Thyroid gland (tissue), 4 donors: ENCODE measurements at regions not wholly inside any gene's neighbourhood (a gene's known extent, or its start where the extent isn't known, plus 50 kb on each side); places are given as distances from the start of the nearest gene placed in this dataset.
"Not testable (repeated sequence)": the region's sequence is repeated elsewhere in the genome, so short reads cannot be mapped to it uniquely, and the experiment has no call there.

Source experiments
- POLR2A ChIP-seq, 2 donors: fragments of 450-650 bp; IDR thresholded peaks; one replicate each; pipeline ENCODE4 v1.6.1; 2017; ENCODE audit warnings: antibody characterized with exemption in 2 of 2, mild to moderate bottlenecking in 2 of 2, moderate library complexity in 1 of 2
- TF ChIP-seq, protein P1 (sequence below), 6 experiments: fragments of 200-600 bp in 3 of 6; fragments of 450-650 bp in 3 of 6; sonication (generic) in 3 of 6; IDR thresholded peaks; one replicate each; pipeline ENCODE4 v1.5.1; 2016 to 2019; ENCODE audit warnings: antibody characterized with exemption in 6 of 6, mild to moderate bottlenecking in 2 of 6, inconsistent platforms in 1 of 6, moderate library complexity in 1 of 6

DNA sequence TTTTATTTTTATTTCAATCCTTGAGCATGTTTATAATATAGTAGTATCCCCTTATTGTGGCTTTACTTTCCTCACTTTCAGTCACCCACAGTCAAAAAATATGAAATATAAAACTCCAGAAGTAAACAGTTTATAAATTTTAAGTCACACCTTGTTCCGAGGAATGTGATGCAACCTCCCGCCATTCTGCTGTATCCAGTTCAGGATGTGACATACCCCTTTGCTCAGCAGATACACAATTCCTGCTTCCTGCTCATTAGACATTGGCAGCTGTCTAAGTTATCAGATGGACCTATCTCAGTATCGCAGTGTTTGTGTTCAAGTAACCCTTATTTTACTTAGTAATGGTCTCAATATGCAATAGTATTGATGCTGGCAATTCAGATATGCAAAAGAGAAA, 144.5 kb downstream of the POTEG start:
- TF ChIP-seq, protein P1, sequence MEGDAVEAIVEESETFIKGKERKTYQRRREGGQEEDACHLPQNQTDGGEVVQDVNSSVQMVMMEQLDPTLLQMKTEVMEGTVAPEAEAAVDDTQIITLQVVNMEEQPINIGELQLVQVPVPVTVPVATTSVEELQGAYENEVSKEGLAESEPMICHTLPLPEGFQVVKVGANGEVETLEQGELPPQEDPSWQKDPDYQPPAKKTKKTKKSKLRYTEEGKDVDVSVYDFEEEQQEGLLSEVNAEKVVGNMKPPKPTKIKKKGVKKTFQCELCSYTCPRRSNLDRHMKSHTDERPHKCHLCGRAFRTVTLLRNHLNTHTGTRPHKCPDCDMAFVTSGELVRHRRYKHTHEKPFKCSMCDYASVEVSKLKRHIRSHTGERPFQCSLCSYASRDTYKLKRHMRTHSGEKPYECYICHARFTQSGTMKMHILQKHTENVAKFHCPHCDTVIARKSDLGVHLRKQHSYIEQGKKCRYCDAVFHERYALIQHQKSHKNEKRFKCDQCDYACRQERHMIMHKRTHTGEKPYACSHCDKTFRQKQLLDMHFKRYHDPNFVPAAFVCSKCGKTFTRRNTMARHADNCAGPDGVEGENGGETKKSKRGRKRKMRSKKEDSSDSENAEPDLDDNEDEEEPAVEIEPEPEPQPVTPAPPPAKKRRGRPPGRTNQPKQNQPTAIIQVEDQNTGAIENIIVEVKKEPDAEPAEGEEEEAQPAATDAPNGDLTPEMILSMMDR (IDR thresholded peaks at IDR 0.05): not testable (repeated sequence)
- TF ChIP-seq POLR2A (IDR thresholded peaks at IDR 0.05): not testable (repeated sequence)
